Lung (tissue), 11 donors: ENCODE measurements at regions not wholly inside any gene's neighbourhood (a gene's known extent, or its start where the extent isn't known, plus 50 kb on each side); places are given as distances from the start of the nearest gene placed in this dataset.
A peak's percentile ranks its signal among the peaks of the same experiment; 100 is the strongest.
"Not testable (repeated sequence)": the region's sequence is repeated elsewhere in the genome, so short reads cannot be mapped to it uniquely, and the experiment has no call there.

Experiments used
- ATAC-seq: fragments of 200-7000 bp; cut with Tn5 transposase; one replicate; pipeline ENCODE4 v1.9.1; 2020; ENCODE audit warnings: moderate number of reproducible peaks; ENCODE audit not compliant: insufficient read depth, low FRiP score
- DNase-seq, 3 donors: peaks; one replicate each; pipeline ENCODE4 v3.0.0-alpha.2; 2013 to 2017
- H3K27ac ChIP-seq, 2 donors: one replicate each; pipeline ENCODE4 v1.5.1; 2013; ENCODE audit warnings: mild to moderate bottlenecking in 2 of 2, moderate library complexity in 2 of 2, control low read depth in 1 of 2, inconsistent platforms in 1 of 2, low read depth in 1 of 2, low read length in 1 of 2
- H3K27me3 ChIP-seq, 3 donors: one replicate each; pipeline ENCODE4 v1.5.1; 2013; ENCODE audit warnings: low read length in 2 of 3; ENCODE audit not compliant: control insufficient read depth in 3 of 3, insufficient read depth in 3 of 3
- H3K36me3 ChIP-seq, 4 donors: one replicate each; pipeline ENCODE4 v1.5.1; 2013; ENCODE audit warnings: low read length in 4 of 4, mild to moderate bottlenecking in 1 of 4, moderate library complexity in 1 of 4; ENCODE audit not compliant: control insufficient read depth in 4 of 4, insufficient read depth in 4 of 4
- H3K4me1 ChIP-seq, 5 donors: one replicate each; pipeline ENCODE4 v1.5.1; 2013; ENCODE audit warnings: low read length in 5 of 5, mild to moderate bottlenecking in 2 of 5, moderate library complexity in 1 of 5; ENCODE audit not compliant: control insufficient read depth in 5 of 5, insufficient read depth in 5 of 5
- H3K4me3 ChIP-seq: one replicate; pipeline ENCODE4 v1.5.1; 2013; ENCODE audit warnings: mild to moderate bottlenecking, control low read depth, moderate library complexity
- H3K9ac ChIP-seq, 2 donors: one replicate each; pipeline ENCODE4 v1.5.1; 2013; ENCODE audit warnings: low read length in 2 of 2, control low read depth in 1 of 2; ENCODE audit not compliant: insufficient read depth in 1 of 2
- H3K9me3 ChIP-seq, 4 donors: one replicate each; pipeline ENCODE4 v1.5.1; 2013; ENCODE audit warnings: low read length in 3 of 4, mild to moderate bottlenecking in 1 of 4, moderate library complexity in 1 of 4; ENCODE audit not compliant: control insufficient read depth in 4 of 4, insufficient read depth in 3 of 4
- CTCF ChIP-seq: IDR thresholded peaks from 2 replicates; pipeline ENCODE4 v1.5.1; 2012; ENCODE audit warnings: mild to moderate bottlenecking; ENCODE audit errors: control extremely low read depth, extremely low read depth
- WGBS, 2 donors: extraction: QIAGEN DNeasy Blood & Tissue Kit; methylation state at CpG; one replicate each; pipeline ENCODE4 v1.1.7; 2013; 5-methylcytosine and 5-hydroxymethylcytosine counted together
- donor health status: control.
- donor health status: control.
- donor health status: Bipolar disorder and iron deficiency.
- donor health status: healthy.
- donor health status: DM: yes; HTN: yes; CAD: no.

GRCh38 chr17:79557276-79558090, 53.4 kb downstream of the RBFOX3 start:
- no peak overlapping the region for H3K27ac ChIP-seq
- peaks cover 0 to 5% (median 0%) of the 10 kb centered on the region in 3 donors for H3K27me3 ChIP-seq
- H3K9me3 ChIP-seq, result no peaks in the 10 kb centered on the region
- peak in 1 of 3 donors; percentile 26 for DNase-seq
- no peak for TF ChIP-seq CTCF
- no peak overlapping the region for H3K9ac ChIP-seq
- H3K36me3 ChIP-seq, result no peaks in the 10 kb centered on the region
- no peak overlapping the region for H3K4me3 ChIP-seq
- ATAC-seq, result no peak
- WGBS, 2 donors, result 54 to 67% methylated on average over 22 of the region's 22 CpGs
- H3K4me1 ChIP-seq, result peaks cover 0 to 24% (median 0%) of the 10 kb centered on the region in 5 donors

DNA sequence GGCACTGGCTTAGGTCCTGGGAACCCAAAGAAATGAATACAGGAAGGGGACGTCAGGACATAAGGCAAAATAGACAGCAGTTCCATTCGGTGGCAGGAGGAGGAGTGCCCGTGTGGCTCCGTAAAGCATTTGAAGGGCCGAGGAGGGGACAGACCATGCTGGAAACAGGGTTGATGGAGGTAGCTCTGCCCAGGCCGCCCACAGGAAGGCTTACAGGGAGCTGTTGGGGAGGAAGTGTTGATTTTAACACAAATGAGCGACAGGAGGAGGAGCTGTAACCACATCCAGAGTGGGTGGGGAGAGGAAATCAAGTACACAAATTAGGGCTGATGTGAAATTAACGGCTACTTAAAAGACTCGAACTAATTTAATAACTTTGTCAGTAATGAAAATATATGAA, 54.6 kb downstream of the RBFOX3 start:
- H3K9me3 ChIP-seq, result no peaks in the 10 kb centered on the region
- peaks cover 0 to 24% (median 0%) of the 10 kb centered on the region in 5 donors for H3K4me1 ChIP-seq
- WGBS, 2 donors, result 38 to 40% methylated on average over 9 of the region's 9 CpGs
- H3K9ac ChIP-seq, result no peak overlapping the region
- H3K4me3 ChIP-seq, result no peak overlapping the region
- H3K27me3 ChIP-seq, result no peaks in the 10 kb centered on the region
- DNase-seq (no peak), ATAC-seq (no peak)
- no peaks in the 10 kb centered on the region for H3K36me3 ChIP-seq
- TF ChIP-seq CTCF, result no peak
- H3K27ac ChIP-seq, result no peak overlapping the region

DNA sequence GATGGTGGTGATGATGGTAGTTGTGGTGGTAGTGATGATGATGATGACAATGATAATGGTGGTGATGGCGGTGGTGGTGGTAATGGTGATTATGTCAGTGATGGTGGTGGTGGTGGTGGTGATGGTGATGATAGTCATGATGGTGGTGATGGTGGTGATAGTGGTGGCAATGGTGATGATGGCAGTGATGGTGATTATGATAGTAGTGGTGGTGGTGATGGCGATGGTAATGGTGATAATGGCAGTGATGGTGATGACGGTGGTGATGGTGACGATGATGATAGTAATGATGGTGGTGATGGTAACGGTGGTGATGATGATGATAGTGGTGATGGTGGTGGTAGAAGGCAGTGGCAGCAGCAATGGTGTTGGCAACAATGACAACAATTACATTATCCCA, 55.3 kb downstream of the RBFOX3 start:
- Histone ChIP-seq H3K27me3 (no peaks in the 10 kb centered on the region), H3K27ac (no peak overlapping the region), H3K36me3 (no peaks in the 10 kb centered on the region), H3K9me3 (no peaks in the 10 kb centered on the region), H3K4me3 (no peak overlapping the region), H3K4me1 (peaks cover 0 to 24% (median 0%) of the 10 kb centered on the region in 5 donors), H3K9ac (no peak overlapping the region)
- ATAC-seq, result no peak
- 90% methylated on average over 5 of the region's 5 CpGs for WGBS, 2 donors
- no peak for TF ChIP-seq CTCF
- no peak for DNase-seq

DNA sequence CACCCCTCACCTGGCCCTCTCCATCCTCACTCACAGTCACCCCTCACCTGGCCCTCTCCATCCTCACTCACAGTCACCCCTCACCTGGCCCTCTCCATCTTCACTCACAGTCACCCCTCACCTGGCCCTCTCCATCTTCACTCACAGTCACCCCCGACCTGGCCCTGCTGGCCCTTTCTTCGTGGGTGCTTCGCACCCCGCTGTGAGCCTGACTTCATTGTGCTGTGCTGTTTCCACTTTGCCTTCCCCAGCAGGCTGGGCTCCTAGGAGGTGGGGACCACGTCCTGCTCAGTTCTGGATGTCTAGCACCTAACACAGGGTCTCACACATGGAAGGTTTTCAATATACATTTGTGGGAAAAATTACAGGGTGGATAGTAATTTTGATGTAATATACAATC, 56.5 kb downstream of the RBFOX3 start:
- not testable (repeated sequence) for H3K4me3 ChIP-seq, H3K9ac ChIP-seq, H3K27me3 ChIP-seq, H3K36me3 ChIP-seq, ATAC-seq, H3K9me3 ChIP-seq, H3K27ac ChIP-seq, DNase-seq
- peaks cover 0 to 24% (median 0%) of the 10 kb centered on the region in 5 donors for H3K4me1 ChIP-seq
- 78 to 83% methylated on average over 5 of the region's 5 CpGs for WGBS, 2 donors
